Activated CD4-positive, alpha-beta T cell treated with anti-CD3 and anti-CD28 coated beads for 24 hours (primary cell): ENCODE measurements at regions not wholly inside any gene's neighbourhood (a gene's known extent, or its start where the extent isn't known, plus 50 kb on each side); places are given as distances from the start of the nearest gene placed in this dataset.

Experiments used
- DNase-seq, 2 donors: peaks; one replicate each; pipeline ENCODE4 v3.0.0-alpha.2; 2020; ENCODE audit warnings: low read depth in 2 of 2

DNA sequence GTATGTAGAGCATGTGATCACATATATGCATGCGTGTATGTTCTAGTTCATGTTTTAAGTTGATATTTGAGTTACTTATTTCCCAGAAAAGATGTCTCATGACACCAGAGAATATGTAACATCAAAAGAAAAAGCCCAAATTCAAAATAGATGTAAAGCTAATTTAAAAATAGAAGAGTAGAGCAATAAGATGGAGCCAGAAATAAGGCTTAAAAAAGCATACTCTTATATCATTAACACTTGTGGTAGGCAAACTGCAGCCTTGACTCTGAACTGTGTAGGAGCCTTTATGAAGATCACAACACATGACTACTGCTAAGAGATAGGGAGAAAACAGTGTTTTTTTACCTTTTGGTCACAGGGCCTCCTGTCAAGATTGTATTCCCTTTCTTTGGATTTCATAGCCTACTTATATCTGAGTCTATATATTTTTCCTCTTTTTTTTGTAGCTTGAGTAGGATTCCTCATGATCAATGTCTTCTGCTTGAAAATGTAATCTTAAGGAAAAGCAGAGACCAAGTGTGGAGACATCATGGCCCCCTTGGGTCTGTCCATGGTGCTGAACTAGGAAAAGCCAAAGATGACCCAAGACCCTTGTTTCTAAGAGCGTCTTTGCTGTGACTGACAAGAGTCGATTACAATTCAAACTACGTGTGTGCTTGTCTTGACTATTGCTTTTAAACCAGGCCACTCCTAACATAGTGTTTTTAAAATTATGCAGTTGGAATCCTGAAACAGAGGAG lies 390.4 kb downstream of the SHISA9 start:
- DNase-seq, result no peak

- DNase-seq, result no peak
Measured at GRCh38 chr16:13296206-13296605, 394.8 kb downstream of the SHISA9 start.

DNA sequence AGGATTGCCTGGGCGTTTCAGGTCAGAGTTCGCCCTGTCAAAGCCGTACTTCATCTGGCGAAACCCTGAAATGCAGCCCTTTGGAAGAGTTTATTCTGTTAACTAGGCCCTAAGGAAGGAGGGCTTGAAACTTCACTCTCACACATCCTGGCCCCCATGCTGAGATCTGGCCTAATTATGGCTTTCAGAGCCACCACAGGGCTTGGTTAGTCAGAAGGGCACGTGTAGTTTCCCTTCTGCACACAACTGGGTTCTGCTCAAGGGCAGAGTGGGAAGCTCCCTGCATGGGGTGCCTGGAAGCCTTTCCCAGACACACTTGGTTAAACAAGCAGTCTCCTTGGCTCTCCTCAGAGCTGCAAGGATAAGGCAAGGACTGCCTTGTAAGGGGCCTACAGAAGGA lies 397.3 kb downstream of the SHISA9 start:
- DNase-seq, result no peak

DNA sequence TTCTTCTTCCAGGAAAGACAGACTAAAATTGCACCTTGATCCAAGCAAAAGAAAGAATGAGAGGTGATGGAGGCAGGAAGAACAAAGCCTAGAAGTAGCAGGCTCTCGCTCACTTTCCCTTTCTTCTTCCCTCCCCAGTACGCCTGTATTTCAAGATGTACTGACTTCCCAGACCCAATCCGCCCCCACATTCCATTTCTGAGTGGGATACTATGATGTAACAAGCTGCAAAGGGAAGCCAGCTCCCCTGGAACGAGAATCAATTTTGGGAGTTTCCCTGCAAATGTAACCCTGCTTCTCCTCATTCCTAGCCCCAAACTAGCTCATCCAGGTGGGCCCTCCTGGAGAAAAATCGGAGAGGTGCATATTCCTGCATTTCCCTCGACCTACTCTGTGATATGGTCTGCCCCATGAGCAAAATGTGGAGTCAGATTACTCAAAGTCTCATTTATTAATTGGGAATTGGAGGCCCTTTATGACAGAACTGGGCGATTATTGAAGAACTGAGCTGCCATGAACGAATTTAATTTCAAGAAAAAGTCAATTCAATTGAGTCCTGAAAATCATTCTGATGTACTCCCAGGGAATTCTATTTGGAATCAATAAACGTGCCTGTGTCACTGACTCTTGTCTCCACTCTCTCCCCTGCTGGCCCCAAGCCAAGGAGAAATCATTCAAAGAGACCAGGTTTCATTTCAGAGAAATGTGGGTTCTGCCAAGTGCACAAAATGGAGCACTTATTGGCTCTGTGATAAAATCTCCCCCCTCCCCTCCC lies 398.9 kb downstream of the SHISA9 start:
- no peak for DNase-seq

DNA sequence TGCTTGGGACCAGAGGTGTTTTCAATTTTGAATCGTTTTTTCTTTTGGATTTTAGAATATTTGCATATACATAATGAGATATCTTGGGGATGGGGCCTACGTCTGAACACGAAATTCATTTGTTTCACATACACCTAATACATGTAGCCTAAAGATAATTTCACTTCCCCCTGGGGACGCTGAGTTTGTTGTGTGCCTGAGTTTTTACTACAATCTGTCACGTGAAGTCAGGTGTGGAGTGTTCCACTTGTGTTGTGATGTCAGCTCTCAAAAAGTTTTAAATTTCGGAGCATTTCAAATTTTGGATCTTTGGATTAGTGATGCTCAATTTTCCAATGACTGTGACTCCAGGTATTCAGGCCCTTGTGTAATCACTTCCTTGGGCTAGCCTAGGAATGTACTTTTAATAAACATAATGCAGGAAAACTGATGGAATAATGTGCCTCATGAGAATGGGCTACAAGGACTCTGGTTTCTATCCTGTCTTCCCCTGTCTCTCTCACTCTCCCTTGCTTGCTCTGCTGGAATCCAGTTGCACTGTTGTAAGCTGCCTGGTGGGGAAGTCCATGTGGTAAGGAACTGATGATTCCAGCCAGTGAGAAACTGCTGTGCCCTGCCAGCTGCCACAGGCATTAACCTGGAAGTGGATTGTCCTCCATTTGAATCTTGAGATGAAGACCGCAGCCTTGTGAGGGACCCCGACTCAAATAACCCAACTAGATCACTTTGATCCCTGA lies 403.8 kb downstream of the SHISA9 start:
- DNase-seq, result no peak

DNA sequence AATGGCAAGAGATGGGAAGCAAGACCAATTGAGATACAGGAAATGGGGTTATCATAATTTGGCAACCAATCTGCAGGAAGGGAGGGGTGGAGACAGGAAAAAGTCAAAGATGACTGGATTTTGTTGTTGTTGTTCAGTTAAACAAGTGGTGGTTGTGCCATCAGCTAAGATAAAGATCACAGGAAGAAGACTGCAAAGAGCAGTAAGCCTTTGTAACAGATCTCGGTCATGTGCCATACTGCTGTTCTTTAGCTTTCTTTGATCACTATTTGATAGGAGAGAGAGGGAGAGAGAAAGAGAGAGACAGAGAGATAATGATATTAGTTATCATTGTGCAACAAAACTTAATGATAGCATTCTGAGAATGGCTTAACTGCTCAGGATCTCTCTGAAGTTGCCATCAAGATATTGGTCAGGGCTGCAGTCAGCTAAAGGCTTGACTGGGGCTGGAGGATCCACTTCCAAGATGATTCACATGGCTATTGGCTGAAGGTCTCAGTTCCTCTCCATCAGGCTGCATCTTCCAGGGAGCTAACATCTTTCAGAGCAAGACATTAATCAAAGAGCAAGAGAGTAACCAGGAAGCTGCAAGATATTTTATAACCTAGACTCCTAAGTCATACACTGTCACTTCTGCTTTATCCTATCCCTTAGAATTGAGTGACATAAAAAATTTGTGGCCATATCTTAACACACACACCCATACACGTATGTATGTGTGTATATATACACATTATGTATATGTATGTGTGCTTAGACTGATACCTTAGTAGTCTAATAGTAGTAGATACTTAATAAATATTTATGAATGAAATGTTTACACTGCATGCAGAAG lies 405.0 kb downstream of the SHISA9 start:
- no peak for DNase-seq

DNA sequence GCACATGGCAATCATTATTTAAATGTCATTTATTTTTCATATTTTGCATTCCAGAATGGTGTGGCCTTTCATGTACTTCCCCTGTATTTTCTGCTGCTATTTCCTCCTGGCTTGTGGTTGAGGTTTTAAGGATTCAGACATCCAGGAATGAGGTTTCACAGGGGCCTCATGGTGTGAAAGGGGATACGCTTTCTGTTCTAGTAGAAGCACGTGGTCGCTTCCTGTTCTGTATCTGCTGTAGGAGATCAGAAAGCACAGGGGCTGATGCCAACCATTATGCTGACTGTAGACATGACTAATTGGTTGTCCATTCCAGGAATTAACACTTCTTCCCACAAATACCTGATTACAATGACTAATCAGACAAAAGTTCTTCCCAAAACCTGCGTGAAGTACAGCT lies 405.9 kb downstream of the SHISA9 start:
- no peak for DNase-seq

GRCh38 chr16:13307851-13308250 lies 406.5 kb downstream of the SHISA9 start:
- no peak for DNase-seq

DNA sequence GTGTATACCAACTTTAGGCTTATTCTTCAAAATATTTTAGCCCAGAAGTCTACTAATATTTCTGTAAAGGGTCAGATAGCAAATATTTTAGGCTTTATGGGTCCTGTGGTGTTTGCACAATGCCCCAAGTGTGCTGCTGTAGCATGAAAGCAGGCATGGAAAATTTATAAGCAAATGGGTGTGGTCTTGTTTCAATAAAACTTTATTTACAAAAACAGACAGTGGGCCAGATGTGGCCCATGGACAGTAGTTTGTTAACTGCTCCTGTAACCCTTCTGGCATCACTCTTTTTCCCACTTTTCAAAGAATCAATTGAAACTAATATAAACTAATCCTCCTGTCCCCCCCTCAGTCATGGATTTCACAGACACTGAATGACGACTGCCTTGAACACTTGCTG lies 410.7 kb downstream of the SHISA9 start:
- no peak for DNase-seq

- no peak for DNase-seq
Measured at GRCh38 chr16:13313351-13313750, 412.0 kb downstream of the SHISA9 start.

DNA sequence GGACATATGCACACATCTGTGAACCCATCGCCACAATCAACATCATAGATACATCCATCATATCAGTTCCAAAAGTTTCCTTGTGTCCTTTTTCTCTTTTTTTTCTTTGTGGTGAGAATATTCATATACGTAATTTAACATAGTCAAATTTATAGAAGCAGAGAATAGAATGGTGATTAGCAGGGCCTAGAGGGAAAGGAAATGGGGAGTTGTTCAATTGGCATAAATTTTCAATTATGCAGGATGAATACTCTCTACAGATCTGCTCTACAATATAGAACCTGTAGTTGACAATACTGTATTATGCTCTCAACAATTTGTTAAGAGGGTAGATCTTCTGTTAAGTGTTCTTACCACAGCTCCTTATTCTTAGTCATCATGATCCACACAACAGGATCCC lies 413.2 kb downstream of the SHISA9 start:
- DNase-seq, result no peak

DNA sequence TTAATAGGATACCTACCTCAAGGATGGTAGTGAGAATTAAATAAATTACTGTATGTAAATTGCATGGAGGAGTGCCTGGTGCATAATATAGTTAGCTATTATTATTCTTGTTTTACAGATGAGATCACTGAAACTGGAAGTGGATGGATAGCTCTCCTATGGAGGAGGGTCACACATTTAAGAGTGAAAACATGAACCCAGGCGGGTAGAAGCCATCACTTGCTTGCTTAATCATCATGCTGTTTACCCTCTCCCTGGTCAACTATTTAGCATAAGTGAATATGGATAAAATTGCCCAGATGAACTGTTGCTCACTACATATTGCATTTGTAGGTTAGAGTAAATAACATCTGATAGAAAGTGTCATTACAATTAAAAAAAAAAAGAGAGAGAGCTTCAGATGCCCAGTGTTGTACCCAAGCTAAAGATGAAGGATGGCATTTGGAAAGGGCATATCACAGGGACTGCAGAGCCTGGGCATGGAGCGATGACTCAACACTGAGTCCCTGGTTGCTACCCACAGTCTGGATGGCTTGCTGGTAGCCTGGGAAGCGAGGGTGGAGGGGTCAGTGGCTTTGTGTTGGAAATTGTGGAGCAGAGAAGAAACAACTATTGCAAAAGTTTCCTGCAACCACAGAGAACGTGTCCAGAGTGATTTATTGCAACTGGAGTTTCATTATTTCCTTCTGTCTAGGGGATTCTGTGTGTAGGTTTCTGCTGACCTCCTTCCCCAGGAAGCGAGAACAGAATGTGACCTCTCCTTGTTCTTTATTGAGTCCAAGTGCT lies 414.4 kb downstream of the SHISA9 start:
- DNase-seq, result no peak

DNA sequence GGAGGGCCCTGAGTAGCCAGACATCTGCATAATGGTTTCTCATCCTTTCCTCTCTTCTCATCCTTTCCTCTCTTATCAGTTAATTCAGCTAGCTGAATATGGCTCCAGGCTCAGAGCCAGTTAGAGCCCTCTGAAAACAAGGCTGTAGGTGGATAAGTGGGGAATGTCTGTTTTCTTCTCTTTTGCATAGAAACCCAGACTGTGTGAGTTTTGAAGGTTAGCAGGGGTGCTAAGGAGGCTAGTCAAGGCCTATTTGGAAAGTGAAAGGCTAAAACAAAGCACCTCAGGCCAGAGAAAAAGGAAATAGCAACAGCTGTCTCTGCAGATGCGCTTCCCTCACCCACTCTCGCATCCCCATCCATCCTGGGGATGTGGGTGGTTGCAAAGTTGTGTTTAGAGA lies 420.9 kb downstream of the SHISA9 start:
- DNase-seq, result no peak

- no peak for DNase-seq
Measured at GRCh38 chr16:13324851-13325250, 423.5 kb downstream of the SHISA9 start.

GRCh38 chr16:13325396-13325795 lies 424.0 kb downstream of the SHISA9 start:
- DNase-seq, result no peak

- no peak for DNase-seq
Measured at GRCh38 chr16:13331918-13332317, 430.5 kb downstream of the SHISA9 start.

DNA sequence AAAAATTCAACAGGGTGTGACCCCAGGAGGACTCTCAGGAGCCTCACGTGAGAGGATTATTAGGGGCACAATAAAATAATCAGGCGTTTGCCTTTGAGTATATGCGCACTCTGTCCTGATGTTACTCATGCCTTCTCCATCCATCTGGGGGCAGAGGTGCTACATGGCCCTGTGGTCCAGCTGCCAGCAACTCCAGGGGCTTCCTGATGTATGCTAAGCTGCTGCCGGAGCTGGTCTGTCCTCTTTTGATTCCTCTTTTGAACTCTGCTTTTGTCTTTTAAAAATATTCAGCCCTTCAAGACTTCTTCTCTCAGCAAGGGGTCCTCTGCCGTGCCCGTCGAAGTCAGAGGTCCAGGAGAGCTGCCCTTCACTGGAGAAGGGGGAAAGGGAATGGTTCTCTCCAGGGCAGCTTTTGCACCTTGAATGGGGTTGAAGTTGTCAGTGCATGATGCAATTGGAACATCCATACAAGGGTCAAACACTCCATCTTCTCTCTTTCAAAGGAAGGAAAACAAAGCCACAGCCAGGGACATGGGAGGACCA lies 431.4 kb downstream of the SHISA9 start:
- DNase-seq, result no peak

DNA sequence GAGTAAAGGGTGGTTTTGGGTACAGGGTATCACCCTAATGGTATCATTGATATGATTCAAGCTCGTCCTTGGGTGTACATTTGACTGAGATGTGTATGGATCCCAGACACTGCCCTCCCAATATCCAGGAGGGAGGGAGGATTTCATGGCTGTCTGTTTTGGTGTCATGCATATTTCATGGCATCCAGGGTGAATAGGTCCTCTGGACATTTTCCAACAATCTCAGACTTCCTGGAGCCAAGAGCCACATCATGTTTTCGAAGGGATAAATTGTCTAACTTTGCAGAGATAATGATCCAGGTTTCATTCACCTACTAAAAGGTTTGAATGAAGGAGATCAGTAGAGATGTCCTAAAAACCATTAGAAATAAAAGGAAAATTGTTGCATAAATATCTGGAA lies 431.9 kb downstream of the SHISA9 start:
- DNase-seq, result no peak

GRCh38 chr16:13335879-13336278 lies 434.5 kb downstream of the SHISA9 start:
- DNase-seq, result no peak

DNA sequence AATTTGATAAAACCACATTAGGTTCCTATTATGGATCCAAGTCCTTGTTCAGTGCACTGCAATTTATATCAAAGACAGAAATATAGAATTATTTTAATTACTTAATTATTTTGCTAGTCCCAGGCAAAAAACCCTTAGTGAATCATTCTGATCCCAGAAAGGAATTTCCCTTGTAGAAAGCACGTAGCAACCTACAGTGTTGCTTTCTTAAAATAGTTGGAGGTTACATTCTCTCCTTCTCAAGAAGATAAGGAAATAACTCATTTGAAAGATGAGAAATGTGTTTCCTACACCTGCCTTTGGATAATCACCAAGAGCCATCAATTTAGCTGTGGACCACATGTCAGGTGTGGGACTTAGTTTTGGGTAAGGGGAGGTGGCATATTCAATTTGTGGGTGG lies 434.9 kb downstream of the SHISA9 start:
- DNase-seq, result no peak
